ENCODE measurements at regions not wholly inside any gene's neighbourhood (a gene's known extent, or its start where the extent isn't known, plus 50 kb on each side); places are given as distances from the start of the nearest gene placed in this dataset.

- FAIRE-seq (no peak), DNase-seq (ENCODE audit: low spot score in 2 of 2) (no peak)
Observed at GRCh38 chr4:53659737-53660136, 68.5 kb upstream of the LNX1 start.

DNA sequence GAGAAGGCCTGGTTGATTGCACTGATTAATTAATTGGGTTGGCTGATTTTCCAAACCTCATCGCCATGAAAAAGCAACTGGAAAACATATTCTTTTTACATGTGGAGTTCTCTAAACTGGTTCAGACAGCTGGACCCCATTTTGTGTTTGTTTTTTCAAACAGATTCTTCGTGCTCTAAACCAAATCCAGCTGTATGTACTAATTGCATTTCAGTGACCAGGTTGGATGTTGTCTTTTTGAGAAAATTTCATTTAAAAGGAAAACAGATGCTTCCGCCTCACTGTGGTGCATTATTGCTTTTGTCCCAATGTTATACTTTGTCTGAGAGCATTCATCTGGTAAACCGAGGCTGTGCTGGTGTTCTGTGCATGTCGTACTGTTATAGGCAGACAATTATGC lies 67.8 kb upstream of the LNX1 start:
- no peak for FAIRE-seq
- DNase-seq (ENCODE audit: low spot score in 2 of 2) = no peak

DNA sequence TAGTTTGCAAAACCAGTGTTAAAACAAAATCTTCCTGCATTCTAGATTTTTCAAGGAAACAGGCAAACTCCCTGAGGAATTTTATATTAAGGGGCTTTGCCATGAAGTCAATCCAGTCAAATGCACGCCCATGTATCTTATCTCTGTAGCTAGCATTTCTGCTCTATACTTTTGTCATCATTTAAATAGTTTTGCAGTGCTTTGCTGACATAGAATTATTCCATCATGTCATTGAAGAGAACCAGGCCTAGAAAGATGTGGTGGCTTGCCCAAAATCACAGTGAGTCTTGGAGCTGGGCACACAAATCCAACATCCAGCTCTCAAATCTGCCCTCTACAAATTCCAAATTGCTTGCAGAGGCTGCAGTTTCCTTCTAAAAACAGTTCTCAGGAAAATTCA lies 66.7 kb upstream of the LNX1 start:
- DNase-seq (ENCODE audit: low spot score in 2 of 2) (no peak), FAIRE-seq (no peak)

GRCh38 chr4:53656421-53656981 lies 65.2 kb upstream of the LNX1 start:
- FAIRE-seq = no peak
- DNase-seq (ENCODE audit: low spot score in 2 of 2) = no peak

GRCh38 chr4:53654300-53654758 lies 63.0 kb upstream of the LNX1 start:
- FAIRE-seq = no peak

DNA sequence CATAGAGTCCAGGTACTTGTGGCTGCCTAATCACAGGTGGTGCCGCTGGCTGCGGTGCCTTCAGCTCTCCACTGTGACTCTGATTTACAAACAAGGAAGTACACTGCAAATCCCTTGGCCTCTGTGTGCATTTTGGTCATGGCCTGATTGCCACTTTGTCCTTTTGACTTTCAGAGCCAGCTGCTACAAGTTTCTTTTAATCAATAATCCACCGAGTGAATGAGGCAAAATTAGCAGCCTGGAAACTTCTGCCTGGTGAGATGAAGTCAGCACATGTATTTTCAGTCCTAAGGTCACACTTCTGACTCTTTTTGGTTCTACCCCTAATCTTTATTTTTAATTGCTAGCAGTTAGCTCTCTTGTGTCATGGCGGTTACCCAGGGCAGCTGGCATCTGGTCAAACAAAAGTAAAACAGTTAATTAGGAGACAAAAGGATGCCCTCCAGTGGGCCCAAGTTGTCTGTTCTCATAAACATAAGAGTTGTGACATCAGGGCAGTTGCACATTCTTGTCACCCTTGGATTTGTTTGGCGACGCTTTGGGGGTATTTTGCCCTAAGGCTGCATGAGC lies 62.3 kb upstream of the LNX1 start:
- FAIRE-seq (no peak), DNase-seq (ENCODE audit: low spot score in 2 of 2) (no peak)

More at GRCh38 chr4:53654300-53654758, 63.0 kb upstream of the LNX1 start:
- DNase-seq (ENCODE audit: low spot score in 2 of 2) = no peak

GRCh38 chr4:53651156-53651735 lies 60.0 kb upstream of the LNX1 start:
- no peak for FAIRE-seq
- no peak for DNase-seq (ENCODE audit: low spot score in 2 of 2)

DNA sequence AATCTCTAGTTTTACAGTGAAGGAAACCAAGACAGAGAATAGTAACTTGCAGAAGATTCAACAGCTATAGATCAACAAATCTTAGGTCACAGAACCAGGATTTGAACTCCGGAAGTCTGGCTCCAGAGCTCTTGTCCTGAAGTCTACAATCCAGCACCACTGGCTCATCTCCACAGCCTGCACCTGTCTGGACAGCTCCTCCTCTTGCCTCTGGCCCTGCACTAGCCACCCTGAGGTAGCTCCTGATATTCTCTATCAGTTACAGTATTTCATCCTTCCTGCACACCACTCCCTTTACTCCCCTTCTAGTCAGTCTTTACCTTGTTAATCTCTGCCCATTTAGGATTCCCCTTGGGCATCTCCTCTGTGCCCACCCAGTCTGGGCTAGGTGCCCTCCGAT lies 58.1 kb upstream of the LNX1 start:
- FAIRE-seq (no peak), DNase-seq (ENCODE audit: low spot score in 2 of 2) (no peak)

- no peak for DNase-seq (ENCODE audit: low spot score in 2 of 2)
- no peak for FAIRE-seq
Observed at GRCh38 chr4:53647547-53647946, 56.3 kb upstream of the LNX1 start.

GRCh38 chr4:53646795-53647194 lies 55.5 kb upstream of the LNX1 start:
- no peak for FAIRE-seq
- no peak for DNase-seq (ENCODE audit: low spot score in 2 of 2)

- no peak for FAIRE-seq
- no peak for DNase-seq (ENCODE audit: low spot score in 2 of 2)
Observed at GRCh38 chr4:53645108-53645507, 53.8 kb upstream of the LNX1 start.

GRCh38 chr4:53644607-53645006 lies 53.3 kb upstream of the LNX1 start:
- DNase-seq (ENCODE audit: low spot score in 2 of 2) (no peak), FAIRE-seq (no peak)

Measured in frontal cortex (tissue), 3 donors.